Myocyte (in vitro differentiated cells): ENCODE measurements at regions not wholly inside any gene's neighbourhood (a gene's known extent, or its start where the extent isn't known, plus 50 kb on each side); places are given as distances from the start of the nearest gene placed in this dataset.
A peak's percentile ranks its signal among the peaks of the same experiment; 100 is the strongest.

Experiments
- DNase-seq: peaks from one replicate; pipeline ENCODE4 v3.0.0-alpha.2; 2012; ENCODE audit warnings: low read depth

DNA sequence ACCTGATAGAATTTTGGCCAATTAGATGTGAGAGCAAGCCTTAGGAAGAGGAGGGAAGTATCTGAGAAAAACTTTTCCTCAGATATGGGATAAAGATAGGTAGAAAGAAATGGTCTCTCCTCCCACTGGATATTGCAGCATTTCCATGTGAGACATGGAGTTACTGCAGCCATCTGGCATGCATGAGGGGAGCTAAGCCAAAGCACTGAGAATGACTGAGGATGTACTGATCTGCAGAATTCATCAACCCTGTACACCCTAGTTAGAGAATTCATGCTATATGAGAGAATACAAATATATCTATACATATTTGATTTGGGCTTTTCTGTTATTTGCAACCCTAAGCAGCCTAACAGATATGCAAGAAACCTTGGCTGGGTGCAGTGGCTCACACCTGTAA lies 52.5 kb upstream of the RPL34 start:
- no peak for DNase-seq

DNA sequence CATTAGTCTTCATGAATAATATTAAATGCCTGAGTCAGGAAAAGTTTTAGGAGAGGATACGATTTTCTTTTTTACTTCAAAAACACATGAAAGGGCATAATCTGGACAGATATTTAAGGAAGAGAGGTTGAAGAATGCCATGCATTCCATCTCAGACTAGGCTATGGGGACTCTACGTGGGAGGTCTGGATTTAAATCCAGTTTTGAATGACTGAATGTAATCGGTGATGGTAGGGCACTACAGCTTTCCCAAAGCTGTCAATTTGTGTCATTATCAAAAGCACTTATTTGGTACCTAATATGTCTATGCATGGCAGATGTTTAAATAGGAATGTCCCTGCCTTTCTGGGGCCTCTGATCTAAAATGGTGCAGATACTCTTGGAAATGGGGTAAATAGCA lies 59.3 kb upstream of the RPL34 start:
- DNase-seq: no peak

DNA sequence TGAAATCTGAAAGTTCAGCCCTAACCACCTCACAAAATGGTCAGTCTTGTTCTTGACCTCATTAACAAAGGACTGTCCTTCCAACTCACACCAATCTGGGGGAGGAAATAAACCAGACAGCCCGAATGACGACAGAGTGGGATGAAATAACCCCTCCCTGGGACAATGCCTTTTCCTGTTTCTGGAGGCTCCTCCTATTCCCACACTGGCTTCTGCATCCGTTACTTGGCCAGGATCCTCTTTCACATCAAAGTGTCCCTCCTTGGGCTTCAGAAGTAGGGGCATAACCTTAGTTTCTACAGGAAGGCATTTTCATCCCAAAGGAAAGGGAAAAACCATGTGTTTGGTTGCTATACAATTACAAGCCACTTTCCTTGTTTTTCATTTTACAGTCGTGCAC lies 59.8 kb upstream of the RPL34 start:
- no peak for DNase-seq

DNA sequence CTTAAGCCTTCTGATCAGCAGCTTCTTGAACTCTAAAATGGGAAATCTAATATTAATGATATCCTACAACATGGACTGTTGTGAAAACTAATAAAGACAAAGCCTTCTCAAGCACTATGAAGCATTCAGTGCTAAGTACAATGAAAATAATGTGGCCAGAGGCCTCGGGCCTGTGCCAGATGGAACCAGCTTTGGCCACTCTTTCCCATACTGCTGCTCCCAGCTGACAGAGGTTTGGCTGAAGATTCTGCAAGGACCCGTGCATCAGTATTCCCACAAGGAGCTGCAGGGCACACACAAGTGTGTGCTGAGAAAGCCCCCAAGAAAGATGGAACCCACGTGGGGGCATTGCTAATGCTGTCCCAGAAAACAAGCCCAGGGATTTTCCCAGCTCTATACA lies 60.5 kb upstream of the RPL34 start:
- DNase-seq: no peak

- DNase-seq: no peak
Measured at GRCh38 chr4:108559068-108559793, 61.1 kb upstream of the RPL34 start.

- DNase-seq: peak; percentile 69
Measured at GRCh38 chr4:108556588-108557200, 63.7 kb upstream of the RPL34 start.

- DNase-seq: no peak
Measured at GRCh38 chr4:108556166-108556565, 64.2 kb upstream of the RPL34 start.

DNA sequence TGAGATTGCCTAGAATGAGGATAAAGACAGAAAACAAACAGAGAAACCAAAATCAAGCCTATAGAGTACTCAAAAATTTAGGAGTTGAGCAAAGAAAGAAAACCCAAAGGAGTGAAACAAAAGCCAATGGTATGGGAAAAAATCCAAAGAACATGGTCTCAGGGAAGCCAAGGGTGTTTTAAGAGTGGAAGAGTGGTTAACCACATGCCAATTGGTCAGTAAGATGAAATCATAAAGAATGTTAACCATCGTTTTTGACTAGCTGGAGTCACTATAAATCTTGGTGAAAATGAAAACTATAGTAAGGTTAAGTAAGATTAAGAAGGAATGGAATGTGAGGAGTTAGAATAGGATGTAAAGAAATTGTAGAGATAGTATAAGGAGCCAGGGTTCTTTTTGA lies 64.7 kb upstream of the RPL34 start:
- DNase-seq: peak; percentile 33

- DNase-seq: no peak
Measured at GRCh38 chr4:108547682-108548081, 72.7 kb upstream of the RPL34 start.

DNA sequence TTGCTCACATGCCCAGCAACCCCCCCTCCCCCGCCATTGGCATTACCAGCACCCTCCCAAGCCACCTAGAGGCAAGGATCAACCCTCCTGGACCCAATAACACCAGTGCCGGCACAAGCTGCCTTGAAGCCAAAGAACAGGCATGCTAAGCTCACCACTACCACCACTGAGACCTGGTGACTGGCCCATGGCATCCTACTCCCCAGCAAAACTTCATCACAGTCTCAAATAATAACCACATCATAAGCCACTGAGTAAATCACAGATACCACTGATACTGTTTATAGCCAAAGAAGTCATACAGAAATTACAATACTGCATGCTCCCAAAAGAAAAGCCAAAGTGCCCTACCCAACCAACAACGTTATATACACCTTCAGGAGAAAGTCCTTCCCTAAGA lies 73.6 kb upstream of the RPL34 start:
- no peak for DNase-seq

GRCh38 chr4:108544481-108544880 lies 75.9 kb upstream of the RPL34 start:
- DNase-seq: no peak

GRCh38 chr4:108543359-108543968 lies 76.9 kb upstream of the RPL34 start:
- no peak for DNase-seq

GRCh38 chr4:108540536-108540935 lies 79.8 kb upstream of the RPL34 start:
- no peak for DNase-seq

DNA sequence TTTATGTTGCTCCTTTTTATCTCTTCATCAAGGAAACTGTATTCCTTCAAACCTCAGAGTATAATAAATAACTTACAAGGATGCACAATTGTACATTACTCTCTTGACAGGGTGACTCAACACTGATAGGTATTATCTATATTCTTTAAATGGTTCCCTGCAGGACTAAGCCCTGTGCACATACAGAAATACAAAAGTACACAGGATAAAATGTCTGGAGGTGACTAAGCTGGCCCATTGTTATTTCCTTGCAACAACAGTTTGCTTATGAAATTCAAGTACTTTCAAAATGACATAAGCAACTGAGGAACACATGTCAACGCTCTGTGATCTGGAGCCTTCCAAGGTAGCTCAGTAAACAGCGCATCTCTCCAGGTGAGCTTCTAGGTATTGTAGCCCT lies 83.8 kb upstream of the RPL34 start:
- DNase-seq: no peak

GRCh38 chr4:108535757-108536156 lies 84.6 kb upstream of the RPL34 start:
- no peak for DNase-seq

GRCh38 chr4:108533876-108534275 lies 86.5 kb upstream of the RPL34 start:
- DNase-seq: no peak

DNA sequence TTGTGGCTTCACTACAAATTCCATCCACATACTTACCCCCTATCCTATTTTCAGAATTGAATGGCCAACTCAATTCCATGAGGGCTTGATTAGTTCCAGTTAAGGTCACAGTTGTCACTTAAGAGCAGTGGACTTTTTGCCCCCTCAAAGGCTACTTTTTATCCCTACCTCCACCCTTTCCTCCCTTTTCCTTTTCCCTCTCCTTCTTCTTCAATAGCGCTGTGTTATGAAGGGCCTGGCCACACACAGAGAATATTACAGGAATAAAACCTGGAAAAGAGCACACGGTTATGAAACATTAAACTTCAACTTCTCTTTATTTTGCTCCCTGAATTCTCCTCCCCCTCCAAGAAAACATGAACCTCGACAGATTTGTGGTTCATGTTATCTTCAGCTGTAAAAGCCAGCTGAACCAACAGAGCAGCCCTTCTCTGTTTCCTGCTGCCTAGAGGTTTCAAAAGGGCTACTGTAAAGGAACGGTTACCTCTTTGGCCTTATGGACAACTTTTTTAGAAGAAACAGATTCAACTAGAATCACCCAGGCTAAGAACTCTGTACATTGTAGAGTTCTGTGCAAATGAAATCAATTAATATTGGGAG lies 87.0 kb upstream of the RPL34 start:
- no peak for DNase-seq

- no peak for DNase-seq
Measured at GRCh38 chr4:108532738-108533137, 87.6 kb upstream of the RPL34 start.

GRCh38 chr4:108532187-108532586 lies 88.2 kb upstream of the RPL34 start:
- DNase-seq: no peak

DNA sequence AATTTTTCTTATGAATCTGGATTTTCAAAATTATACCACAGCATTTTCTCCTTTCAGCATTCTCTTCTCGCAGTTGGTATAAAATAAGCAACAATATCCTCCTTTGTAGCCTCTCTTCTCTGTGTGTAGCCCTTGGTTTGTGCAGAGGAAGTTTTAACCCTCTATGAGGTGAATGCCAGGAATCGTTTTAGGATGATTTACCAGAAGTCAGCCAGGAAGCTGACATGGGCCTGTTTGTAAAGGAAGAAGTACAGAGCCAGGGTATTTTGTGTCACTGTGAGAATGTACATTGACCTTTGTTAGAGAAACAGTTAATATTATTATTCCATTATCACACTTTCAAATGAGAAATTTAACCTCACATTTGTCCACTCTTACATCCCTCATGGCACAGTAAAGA lies 88.9 kb upstream of the RPL34 start:
- DNase-seq: no peak

DNA sequence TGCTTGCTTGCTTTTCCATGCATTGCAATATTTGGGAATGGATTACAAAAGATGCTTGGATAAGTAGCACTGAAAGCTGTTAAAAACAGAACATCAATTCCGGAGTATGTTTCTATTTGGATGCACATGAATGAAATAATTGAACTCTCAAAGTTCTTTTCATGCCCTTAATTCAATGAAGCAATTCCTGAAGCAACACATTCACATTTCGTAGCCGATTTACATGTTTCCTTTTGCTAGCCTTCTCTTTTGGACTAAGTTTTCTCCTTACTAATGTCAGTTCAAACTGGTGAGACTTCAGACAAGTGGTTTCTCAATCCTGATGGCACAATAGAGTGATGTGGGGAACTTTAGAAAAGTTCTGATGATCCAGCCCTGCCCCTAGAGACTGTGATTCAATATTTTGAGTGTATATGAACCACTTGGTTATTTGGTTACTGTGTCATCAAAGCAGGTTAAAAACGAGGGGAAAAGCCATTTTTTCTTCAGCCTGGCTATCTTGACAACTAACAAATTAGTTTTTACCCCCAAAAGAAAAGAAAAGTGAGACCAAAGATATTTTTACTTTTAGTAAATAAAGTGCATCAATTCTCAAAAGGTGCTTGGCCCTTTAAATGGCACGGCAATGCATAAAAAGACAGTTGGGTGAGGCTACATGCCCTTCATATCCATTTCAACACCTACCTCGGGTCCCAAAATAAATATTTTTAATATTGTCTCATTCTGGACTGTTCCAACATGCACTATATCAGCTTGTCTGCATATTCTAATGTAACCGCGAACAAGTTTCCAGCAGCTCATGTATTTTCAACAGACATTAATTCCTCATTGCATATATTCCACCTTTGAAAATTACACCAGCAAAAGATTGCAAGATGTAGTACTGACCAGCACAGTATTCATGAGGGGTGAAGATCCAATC lies 90.1 kb upstream of the RPL34 start:
- DNase-seq: no peak
